OCI-LY7 (cell line): ENCODE measurements at regions not wholly inside any gene's neighbourhood (a gene's known extent, or its start where the extent isn't known, plus 50 kb on each side); places are given as distances from the start of the nearest gene placed in this dataset.

Experiments
- BruUV-seq: library from RNA; stranded (reverse); fragments of 400-500 nt; replicated peaks from 2 replicates; lab custom pipeline; 2021; lab: Mats Ljungman, UMichigan
- CTCF ChIA-PET: fragments of 300-600 bp; sonication (Branson Sonifier 250); formaldehyde crosslinking; loops from one replicate; lab custom pipeline; 2022; ENCODE audit warnings: antibody characterized with exemption; ENCODE audit not compliant: unreplicated experiment; lab: Charles Lee
- POLR2A ChIA-PET: fragments of 300-600 bp; sonication (Branson Sonifier 250); formaldehyde crosslinking; loops from one replicate; lab custom pipeline; 2022; ENCODE audit warnings: antibody characterized with exemption; lab: Charles Lee
- DNase-seq: peaks from one replicate; pipeline ENCODE4 v3.0.0-alpha.2; 2015; ENCODE audit warnings: low spot score
- H2AFZ ChIP-seq: fragments of 200-600 bp; sonication (generic), shearing (Covaris generic); 2 replicates; pipeline ENCODE4 v1.6.1; 2014; ENCODE audit warnings: mild to moderate bottlenecking, antibody characterized with exemption, low read length, moderate library complexity
- H3K27ac ChIP-seq: fragments of 200-600 bp; sonication (generic); 2 replicates; pipeline ENCODE4 v1.5.1; 2014; ENCODE audit warnings: mixed run types, low read depth, mild to moderate bottlenecking, moderate library complexity, low read length, inconsistent platforms; ENCODE audit not compliant: poor library complexity, severe bottlenecking
- H3K36me3 ChIP-seq: fragments of 200-600 bp; sonication (generic); 2 replicates; pipeline ENCODE4 v1.6.1; 2014; ENCODE audit warnings: mild to moderate bottlenecking, antibody characterized with exemption, low read length, moderate library complexity, mixed read lengths; ENCODE audit not compliant: insufficient read depth
- H3K4me1 ChIP-seq: fragments of 200-600 bp; sonication (generic); 2 replicates; pipeline ENCODE4 v1.5.1; 2014; ENCODE audit warnings: mild to moderate bottlenecking, low read length; ENCODE audit not compliant: insufficient read depth, poor library complexity, severe bottlenecking
- H3K4me2 ChIP-seq: fragments of 200-600 bp; sonication (generic); 2 replicates; pipeline ENCODE4 v1.6.1; 2014; ENCODE audit warnings: mild to moderate bottlenecking, low read length
- H3K4me3 ChIP-seq: fragments of 200-600 bp; sonication (generic); 2 replicates; pipeline ENCODE4 v1.5.1; 2014; ENCODE audit warnings: mild to moderate bottlenecking, low read depth, low read length; ENCODE audit not compliant: poor library complexity, severe bottlenecking
- H3K79me2 ChIP-seq: fragments of 200-600 bp; sonication (generic); 2 replicates; pipeline ENCODE4 v1.6.1; 2016; ENCODE audit warnings: low read depth, mild to moderate bottlenecking, low read length, moderate library complexity, mixed read lengths; ENCODE audit not compliant: insufficient read depth
- H3K9me2 ChIP-seq: fragments of 200-600 bp; sonication (generic); 2 replicates; pipeline ENCODE4 v1.6.1; 2016; ENCODE audit warnings: mild to moderate bottlenecking, low read length, mixed read lengths; ENCODE audit not compliant: insufficient read depth
- H3K9me3 ChIP-seq: fragments of 200-600 bp; sonication (generic); 2 replicates; pipeline ENCODE4 v1.6.1; 2014; ENCODE audit warnings: mild to moderate bottlenecking, mixed run types, low read length, mixed read lengths
- H4K20me1 ChIP-seq: fragments of 200-600 bp; sonication (generic); 2 replicates; pipeline ENCODE4 v1.6.1; 2014; ENCODE audit warnings: mild to moderate bottlenecking, antibody characterized with exemption, low read length, moderate library complexity, mixed read lengths; ENCODE audit not compliant: insufficient read depth
- CTCF ChIP-seq: fragments of 200-600 bp; sonication (generic); conservative IDR thresholded peaks from 2 replicates; pipeline ENCODE4 v1.5.1; 2014; ENCODE audit warnings: mild to moderate bottlenecking, antibody characterized with exemption, low read length, moderate library complexity, mixed read lengths
- EZH2phosphoT487 ChIP-seq: fragments of 200-600 bp; sonication (generic); IDR thresholded peaks from 2 replicates; pipeline ENCODE4 v1.6.1; 2018; ENCODE audit warnings: low read depth, borderline replicate concordance, mild to moderate bottlenecking, mixed run types, antibody characterized with exemption, low read length, moderate library complexity, mixed read lengths
- intact Hi-C: fragments of 100-400 bp; cut with micrococcal nuclease; formaldehyde crosslinking; loops from one replicate; pipeline ENCODE4 v1.10.0; 2022; ENCODE audit not compliant: unreplicated experiment

GRCh38 chr1:82880506-82880905, 1079.8 kb downstream of the ADGRL2 start:
- Histone ChIP-seq H3K9me3 (no peaks in the 10 kb centered on the region), H3K79me2 (no peaks in the 10 kb centered on the region), H2AFZ (no peak overlapping the region), H3K4me1 (no peaks in the 10 kb centered on the region), H3K4me2 (no peak overlapping the region), H3K27ac (no peak overlapping the region), H3K9me2 (no peaks in the 10 kb centered on the region), H3K36me3 (no peaks in the 10 kb centered on the region), H3K4me3 (no peak overlapping the region), H4K20me1 (no peaks in the 10 kb centered on the region)
- no peak for TF ChIP-seq CTCF
- TF ChIP-seq EZH2phosphoT487: no peak
- DNase-seq: no peak
- no TSS peak for BruUV-seq
- ChIA-PET CTCF (no interaction called here), POLR2A (no interaction called here)
- intact Hi-C loops: no loop called here

GRCh38 chr1:82879701-82880305, 1079.1 kb downstream of the ADGRL2 start:
- BruUV-seq: no TSS peak
- H3K36me3 ChIP-seq: no peaks in the 10 kb centered on the region
- no peaks in the 10 kb centered on the region for H3K4me1 ChIP-seq
- no peak overlapping the region for H2AFZ ChIP-seq
- ChIA-PET CTCF (no interaction called here), POLR2A (interaction anchor here (0.6 kb wide), 1 partner anchor 96 kb away, joined by 3 read pairs; no protein-coding TSS in a partner anchor)
- no peaks in the 10 kb centered on the region for H3K9me2 ChIP-seq
- no peaks in the 10 kb centered on the region for H3K9me3 ChIP-seq
- no peak overlapping the region for H3K4me2 ChIP-seq
- no peak for DNase-seq
- TF ChIP-seq EZH2phosphoT487 (no peak), CTCF (no peak)
- H3K79me2 ChIP-seq: no peaks in the 10 kb centered on the region
- H3K27ac ChIP-seq: no peak overlapping the region
- intact Hi-C loops: no loop called here
- H4K20me1 ChIP-seq: no peaks in the 10 kb centered on the region
- no peak overlapping the region for H3K4me3 ChIP-seq

GRCh38 chr1:82875170-82875569, 1074.4 kb downstream of the ADGRL2 start:
- TF ChIP-seq CTCF (no peak), EZH2phosphoT487 (no peak)
- intact Hi-C loops: no loop called here
- ChIA-PET CTCF (no interaction called here), POLR2A (interaction anchor here (0.5 to 0.6 kb wide), 2 partner anchors 75 to 422 kb away, joined by 3 read pairs; no protein-coding TSS in a partner anchor)
- no peak overlapping the region for H3K4me3 ChIP-seq
- H3K9me3 ChIP-seq: no peaks in the 10 kb centered on the region
- BruUV-seq: no TSS peak
- no peaks in the 10 kb centered on the region for H3K9me2 ChIP-seq
- no peak overlapping the region for H2AFZ ChIP-seq
- no peak overlapping the region for H3K27ac ChIP-seq
- no peaks in the 10 kb centered on the region for H3K79me2 ChIP-seq
- no peak overlapping the region for H3K4me2 ChIP-seq
- H4K20me1 ChIP-seq: no peaks in the 10 kb centered on the region
- H3K4me1 ChIP-seq: no peaks in the 10 kb centered on the region
- DNase-seq: no peak
- no peaks in the 10 kb centered on the region for H3K36me3 ChIP-seq
